IMR-90 (cell line): ENCODE measurements at regions not wholly inside any gene's neighbourhood (a gene's known extent, or its start where the extent isn't known, plus 50 kb on each side); places are given as distances from the start of the nearest gene placed in this dataset.

Experiments
- ATAC-seq: fragments of 200-7000 bp; cut with Tn5 transposase; 2 replicates; pipeline ENCODE4 v1.9.1; 2020; ENCODE audit warnings: low read depth, mild to moderate bottlenecking, moderate library complexity
- BruUV-seq: library from RNA; stranded (reverse); fragments of 400-500 nt; replicated peaks from 2 replicates; lab custom pipeline; 2021; lab: Mats Ljungman, UMichigan
- CTCF ChIA-PET: fragments of 300-600 bp; formaldehyde crosslinking; extraction: SDS; loops from one replicate; lab custom pipeline; 2021; ENCODE audit warnings: antibody characterized with exemption; lab: Yijun Ruan, JAX
- POLR2A ChIA-PET: fragments of 300-600 bp; sonication (Branson Sonifier 250); formaldehyde crosslinking; loops from one replicate; lab custom pipeline; 2022; ENCODE audit warnings: antibody characterized with exemption; ENCODE audit not compliant: unreplicated experiment; lab: Charles Lee
- DNase-seq: peaks from one replicate; pipeline ENCODE4 v3.0.0; 2013
- H2AFZ ChIP-seq: replicated peaks from 2 replicates; pipeline ENCODE3; 2013; ENCODE audit warnings: low read length, mild to moderate bottlenecking; ENCODE audit not compliant: poor library complexity
- H2AK5ac ChIP-seq: 2 replicates; pipeline ENCODE4 v1.6.1; 2013; ENCODE audit warnings: low read depth, low read length, inconsistent platforms
- H2AK9ac ChIP-seq: replicated peaks from 2 replicates; pipeline ENCODE3; 2013; ENCODE audit warnings: mild to moderate bottlenecking, low read depth, low read length, moderate library complexity; ENCODE audit not compliant: poor library complexity
- H2BK120ac ChIP-seq: 2 replicates; pipeline ENCODE4 v1.6.1; 2013; ENCODE audit warnings: low read depth, low read length, inconsistent platforms
- H2BK15ac ChIP-seq: 3 replicates; pipeline ENCODE4 v1.6.1; 2013; ENCODE audit warnings: low read depth, low read length, inconsistent platforms
- H2BK20ac ChIP-seq: 2 replicates; pipeline ENCODE4 v1.6.1; 2013; ENCODE audit warnings: low read depth, mild to moderate bottlenecking, inconsistent platforms, low read length, moderate library complexity
- H2BK5ac ChIP-seq: 2 replicates; pipeline ENCODE4 v1.6.1; 2013; ENCODE audit warnings: mild to moderate bottlenecking, low read depth, low read length, inconsistent platforms; ENCODE audit not compliant: poor library complexity, severe bottlenecking
- H3K14ac ChIP-seq: replicated peaks from 2 replicates; pipeline ENCODE4 v1.6.1; 2013; ENCODE audit warnings: low read depth, low read length, inconsistent platforms
- H3K18ac ChIP-seq: 2 replicates; pipeline ENCODE4 v1.6.1; 2013; ENCODE audit warnings: low read depth, low read length, control low read depth
- H3K23ac ChIP-seq: 2 replicates; pipeline ENCODE4 v1.6.1; 2013; ENCODE audit warnings: low read depth, low read length, inconsistent platforms
- H3K27ac ChIP-seq: 2 replicates; pipeline ENCODE4 v1.5.1; 2013; ENCODE audit warnings: mild to moderate bottlenecking, control low read depth, low read length; ENCODE audit not compliant: insufficient read depth
- H3K27me3 ChIP-seq: 2 replicates; pipeline ENCODE4 v1.6.1; 2013; ENCODE audit warnings: low read length; ENCODE audit not compliant: control insufficient read depth, insufficient read depth
- H3K36me3 ChIP-seq: 2 replicates; pipeline ENCODE4 v1.6.1; 2013; ENCODE audit warnings: low read length, mixed read lengths; ENCODE audit not compliant: control insufficient read depth, insufficient read depth
- H3K4ac ChIP-seq: 2 replicates; pipeline ENCODE4 v1.6.1; 2013; ENCODE audit warnings: low read depth, low read length, inconsistent platforms
- H3K4me1 ChIP-seq: 2 replicates; pipeline ENCODE4 v1.6.1; 2013; ENCODE audit warnings: low read length, mixed read lengths; ENCODE audit not compliant: control insufficient read depth, insufficient read depth
- H3K4me2 ChIP-seq: 2 replicates; pipeline ENCODE4 v1.6.1; 2013; ENCODE audit warnings: low read depth, mild to moderate bottlenecking, control low read depth, low read length, moderate library complexity
- H3K4me3 ChIP-seq: 2 replicates; pipeline ENCODE4 v1.5.1; 2013; ENCODE audit warnings: low read depth, mild to moderate bottlenecking, control low read depth, low read length, moderate library complexity; ENCODE audit not compliant: insufficient read depth
- H3K56ac ChIP-seq: 2 replicates; pipeline ENCODE4 v1.6.1; 2013; ENCODE audit warnings: low read length, inconsistent platforms; ENCODE audit not compliant: insufficient read depth; ENCODE audit errors: extremely low read depth
- H3K79me1 ChIP-seq, 2 experiments: 2 replicates each; pipeline ENCODE4 v1.6.1; 2013; ENCODE audit warnings: low read length in 2 of 2, inconsistent platforms in 1 of 2, low read depth in 1 of 2
- H3K9ac ChIP-seq: 2 replicates; pipeline ENCODE4 v1.6.1; 2013; ENCODE audit warnings: low read depth, low read length, control low read depth
- H3K9me1 ChIP-seq: 2 replicates; pipeline ENCODE4 v1.6.1; 2013; ENCODE audit warnings: low read length, inconsistent platforms; ENCODE audit not compliant: insufficient read depth
- H3K9me3 ChIP-seq: 2 replicates; pipeline ENCODE4 v1.6.1; 2013; ENCODE audit warnings: low read length; ENCODE audit not compliant: control insufficient read depth, insufficient read depth
- H4K20me1 ChIP-seq: 2 replicates; pipeline ENCODE4 v1.6.1; 2013; ENCODE audit warnings: low read length, inconsistent platforms; ENCODE audit not compliant: insufficient read depth
- H4K5ac ChIP-seq: 2 replicates; pipeline ENCODE4 v1.6.1; 2013; ENCODE audit warnings: mild to moderate bottlenecking, low read depth, low read length, control low read depth
- H4K8ac ChIP-seq, 2 experiments: 2 replicates each; pipeline ENCODE4 v1.6.1; 2013; ENCODE audit warnings: low read depth in 2 of 2, low read length in 2 of 2, control low read depth in 1 of 2, inconsistent platforms in 1 of 2
- H4K91ac ChIP-seq: 2 replicates; pipeline ENCODE4 v1.6.1; 2013; ENCODE audit warnings: low read depth, low read length, inconsistent platforms; ENCODE audit not compliant: insufficient read depth
- BHLHE40 ChIP-seq: fragments of 150-350 bp; IDR thresholded peaks from 2 replicates; pipeline ENCODE4 v1.6.1; 2016; ENCODE audit warnings: mild to moderate bottlenecking, low read depth, low read length
- FOS ChIP-seq: fragments of 150-350 bp; IDR thresholded peaks from 2 replicates; pipeline ENCODE4 v1.6.1; 2016; ENCODE audit warnings: low read depth, low read length
- MAFK ChIP-seq: IDR thresholded peaks from 2 replicates; pipeline ENCODE4 v1.6.1; 2012; ENCODE audit warnings: low read depth, low read length, improper control_type of control experiment
- POLR2A ChIP-seq: IDR thresholded peaks from 2 replicates; pipeline ENCODE4 v1.6.1; 2012; ENCODE audit warnings: mild to moderate bottlenecking, low read depth, low read length
- RAD21 ChIP-seq: IDR thresholded peaks from 2 replicates; pipeline ENCODE4 v1.6.1; 2012; ENCODE audit warnings: low read length, improper control_type of control experiment
- RCOR1 ChIP-seq: IDR thresholded peaks from 2 replicates; pipeline ENCODE4 v1.6.1; 2012; ENCODE audit warnings: mild to moderate bottlenecking, low read length, improper control_type of control experiment; ENCODE audit not compliant: insufficient replicate concordance
- RFX5 ChIP-seq: IDR thresholded peaks from 2 replicates; pipeline ENCODE4 v1.8.0; 2012; ENCODE audit warnings: low read depth, mild to moderate bottlenecking, low read length, moderate library complexity
- WGBS, 2 experiments: methylation state at CpG; one replicate each; pipeline versions ENCODE4 v1.1.5 to v1.1.7; 2013; ENCODE audit warnings: missing lambda C conversion rate in 2 of 2; ENCODE audit not compliant: insufficient read length in 1 of 2; ENCODE audit errors: extremely low coverage in 2 of 2; 5-methylcytosine and 5-hydroxymethylcytosine counted together
- dilution Hi-C: fragments of 300-500 bp; cut with HindIII; formaldehyde crosslinking; loops from one replicate; pipeline ENCODE4 v1.14.3; 2018; ENCODE audit warnings: low sequenced_read_pairs; ENCODE audit not compliant: unreplicated experiment
- in situ Hi-C: fragments of 300-500 bp; cut with MboI; formaldehyde crosslinking; loops from 3 replicates; pipeline ENCODE4 v1.14.3; 2019; ENCODE audit warnings: low sequenced_read_pairs, inconsistent platforms, mixed read lengths
- intact Hi-C: fragments of 100-400 bp; cut with micrococcal nuclease; formaldehyde crosslinking; loops from 2 replicates; pipeline ENCODE4 v1.10.0; 2022
- TF ChIP-seq, protein P1 (sequence below): conservative IDR thresholded peaks from 2 replicates; pipeline ENCODE4 v1.5.1; 2012; ENCODE audit warnings: mild to moderate bottlenecking, low read depth, low read length, improper control_type of control experiment
- TF ChIP-seq, protein P2 (sequence below): fragments of 150-350 bp; IDR thresholded peaks from 2 replicates; pipeline ENCODE4 v1.6.1; 2017; ENCODE audit warnings: mild to moderate bottlenecking, antibody characterized with exemption, low read length, low read depth

- dilution Hi-C loops, result no loop called here
- no peak overlapping the region for H4K5ac ChIP-seq
- intact Hi-C loops, result no loop called here
- no peaks in the 10 kb centered on the region for H4K20me1 ChIP-seq
- no peak for DNase-seq
- H3K14ac ChIP-seq, result no peak overlapping the region
- H3K4me1 ChIP-seq, result no peaks in the 10 kb centered on the region
- CTCF ChIA-PET, result no interaction called here
- H3K23ac ChIP-seq, result no peak overlapping the region
- in situ Hi-C loops, result no loop called here
- no peaks in the 10 kb centered on the region for H3K79me1 ChIP-seq
- H2AFZ ChIP-seq, result no peak overlapping the region
- TF ChIP-seq RCOR1, result no peak
- no peak for TF ChIP-seq RAD21
- TF ChIP-seq, protein P1, sequence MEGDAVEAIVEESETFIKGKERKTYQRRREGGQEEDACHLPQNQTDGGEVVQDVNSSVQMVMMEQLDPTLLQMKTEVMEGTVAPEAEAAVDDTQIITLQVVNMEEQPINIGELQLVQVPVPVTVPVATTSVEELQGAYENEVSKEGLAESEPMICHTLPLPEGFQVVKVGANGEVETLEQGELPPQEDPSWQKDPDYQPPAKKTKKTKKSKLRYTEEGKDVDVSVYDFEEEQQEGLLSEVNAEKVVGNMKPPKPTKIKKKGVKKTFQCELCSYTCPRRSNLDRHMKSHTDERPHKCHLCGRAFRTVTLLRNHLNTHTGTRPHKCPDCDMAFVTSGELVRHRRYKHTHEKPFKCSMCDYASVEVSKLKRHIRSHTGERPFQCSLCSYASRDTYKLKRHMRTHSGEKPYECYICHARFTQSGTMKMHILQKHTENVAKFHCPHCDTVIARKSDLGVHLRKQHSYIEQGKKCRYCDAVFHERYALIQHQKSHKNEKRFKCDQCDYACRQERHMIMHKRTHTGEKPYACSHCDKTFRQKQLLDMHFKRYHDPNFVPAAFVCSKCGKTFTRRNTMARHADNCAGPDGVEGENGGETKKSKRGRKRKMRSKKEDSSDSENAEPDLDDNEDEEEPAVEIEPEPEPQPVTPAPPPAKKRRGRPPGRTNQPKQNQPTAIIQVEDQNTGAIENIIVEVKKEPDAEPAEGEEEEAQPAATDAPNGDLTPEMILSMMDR, result no peak
- no peak for TF ChIP-seq FOS
- no peak for TF ChIP-seq BHLHE40
- no peak for TF ChIP-seq POLR2A
- TF ChIP-seq, protein P2, sequence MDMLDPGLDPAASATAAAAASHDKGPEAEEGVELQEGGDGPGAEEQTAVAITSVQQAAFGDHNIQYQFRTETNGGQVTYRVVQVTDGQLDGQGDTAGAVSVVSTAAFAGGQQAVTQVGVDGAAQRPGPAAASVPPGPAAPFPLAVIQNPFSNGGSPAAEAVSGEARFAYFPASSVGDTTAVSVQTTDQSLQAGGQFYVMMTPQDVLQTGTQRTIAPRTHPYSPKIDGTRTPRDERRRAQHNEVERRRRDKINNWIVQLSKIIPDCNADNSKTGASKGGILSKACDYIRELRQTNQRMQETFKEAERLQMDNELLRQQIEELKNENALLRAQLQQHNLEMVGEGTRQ, result no peak
- TF ChIP-seq RFX5, result no peak
- TF ChIP-seq MAFK, result no peak
- peaks cover 20% of the 10 kb centered on the region for H3K9me3 ChIP-seq
- no peaks in the 10 kb centered on the region for H3K27me3 ChIP-seq
- H2AK5ac ChIP-seq, result no peak overlapping the region
- no TSS peak for BruUV-seq
- H3K36me3 ChIP-seq, result no peaks in the 10 kb centered on the region
- no peak for ATAC-seq
- H4K8ac ChIP-seq, result no peak overlapping the region
- H3K4ac ChIP-seq, result no peak overlapping the region
- no peaks in the 10 kb centered on the region for H3K9me1 ChIP-seq
- H3K18ac ChIP-seq, result no peak overlapping the region
- H3K56ac ChIP-seq, result no peak overlapping the region
- H2BK20ac ChIP-seq, result no peak overlapping the region
- POLR2A ChIA-PET, result no interaction called here
- H2BK15ac ChIP-seq, result no peak overlapping the region
- H3K27ac ChIP-seq, result no peak overlapping the region
- H4K91ac ChIP-seq, result no peak overlapping the region
- H2BK5ac ChIP-seq, result no peak overlapping the region
- H3K9ac ChIP-seq, result no peak overlapping the region
- WGBS, 2 experiments, result no CpG with 5 or more reads among the region's 1 CpG
- no peak overlapping the region for H2BK120ac ChIP-seq
- no peak overlapping the region for H3K4me3 ChIP-seq
- H3K4me2 ChIP-seq, result no peak overlapping the region
- H2AK9ac ChIP-seq, result no peak overlapping the region
Observed at GRCh38 chr16:52755396-52755795, 208.5 kb upstream of the TOX3 start.
